NCI-H1417 (cell line): ENCODE measurements at regions not wholly inside any gene's neighbourhood (a gene's known extent, or its start where the extent isn't known, plus 50 kb on each side); places are given as distances from the start of the nearest gene placed in this dataset.
"Not testable (repeated sequence)": the region's sequence is repeated elsewhere in the genome, so short reads cannot be mapped to it uniquely, and the experiment has no call there.

Experiments
- DNase-seq, 3 experiments: peaks; one replicate each; lab custom pipeline; 2025; lab: John Stamatoyannopoulos, UW

GRCh38 chr10:4230036-4230435, 445.0 kb upstream of the KLF6 start:
- DNase-seq: peak in 1 of 3 experiments; percentile 42

DNA sequence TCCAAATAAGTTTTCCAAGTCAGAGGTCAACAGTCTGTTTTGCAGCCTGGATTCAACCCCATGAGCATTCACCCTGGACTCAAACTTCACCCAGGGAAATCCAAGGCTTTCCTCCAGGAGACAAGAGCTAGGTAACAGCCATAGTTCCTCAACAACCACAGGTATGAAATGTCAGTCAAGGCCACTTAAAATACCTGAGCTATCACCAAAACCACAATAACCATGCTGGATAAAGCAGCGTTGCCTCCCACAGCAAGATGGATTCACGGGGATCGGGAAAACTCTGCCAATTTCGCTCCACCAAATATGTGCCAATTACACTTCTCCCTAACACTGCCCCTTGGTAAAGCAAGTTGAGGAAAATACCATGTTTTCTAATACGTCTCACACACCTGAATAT, 444.1 kb upstream of the KLF6 start:
- no peak for DNase-seq

GRCh38 chr10:4227586-4227985, 442.6 kb upstream of the KLF6 start:
- no peak for DNase-seq

- DNase-seq: no peak
Observed at GRCh38 chr10:4226941-4227540, 442.0 kb upstream of the KLF6 start.

- DNase-seq: no peak
Observed at GRCh38 chr10:4224178-4224577, 439.2 kb upstream of the KLF6 start.

DNA sequence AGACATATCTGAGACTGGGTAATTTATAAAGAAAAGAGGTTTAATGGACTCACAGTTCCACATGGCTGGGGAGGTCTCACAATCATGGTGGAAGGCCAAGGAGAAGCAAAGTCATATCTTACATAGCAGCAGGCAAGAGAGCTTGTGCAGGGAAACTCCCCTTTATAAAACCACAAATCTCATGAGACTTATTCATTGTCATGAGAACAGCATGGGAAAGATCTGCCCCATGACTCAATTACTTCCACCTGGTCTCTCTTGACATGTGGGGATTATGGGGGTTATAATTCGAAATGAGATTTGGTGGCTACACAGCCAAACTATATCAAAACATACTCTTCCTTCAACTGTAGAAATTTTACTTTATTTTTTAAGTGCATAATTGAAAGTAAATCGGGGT, 436.3 kb upstream of the KLF6 start:
- not testable (repeated sequence) for DNase-seq

- DNase-seq: no peak
Observed at GRCh38 chr10:4219901-4220300, 434.9 kb upstream of the KLF6 start.

- no peak for DNase-seq
Observed at GRCh38 chr10:4217653-4218052, 432.6 kb upstream of the KLF6 start.

- DNase-seq: peak in 1 of 3 experiments; percentile 3
Observed at GRCh38 chr10:4217187-4217586, 432.2 kb upstream of the KLF6 start.

GRCh38 chr10:4216726-4217125, 431.7 kb upstream of the KLF6 start:
- DNase-seq: no peak

DNA sequence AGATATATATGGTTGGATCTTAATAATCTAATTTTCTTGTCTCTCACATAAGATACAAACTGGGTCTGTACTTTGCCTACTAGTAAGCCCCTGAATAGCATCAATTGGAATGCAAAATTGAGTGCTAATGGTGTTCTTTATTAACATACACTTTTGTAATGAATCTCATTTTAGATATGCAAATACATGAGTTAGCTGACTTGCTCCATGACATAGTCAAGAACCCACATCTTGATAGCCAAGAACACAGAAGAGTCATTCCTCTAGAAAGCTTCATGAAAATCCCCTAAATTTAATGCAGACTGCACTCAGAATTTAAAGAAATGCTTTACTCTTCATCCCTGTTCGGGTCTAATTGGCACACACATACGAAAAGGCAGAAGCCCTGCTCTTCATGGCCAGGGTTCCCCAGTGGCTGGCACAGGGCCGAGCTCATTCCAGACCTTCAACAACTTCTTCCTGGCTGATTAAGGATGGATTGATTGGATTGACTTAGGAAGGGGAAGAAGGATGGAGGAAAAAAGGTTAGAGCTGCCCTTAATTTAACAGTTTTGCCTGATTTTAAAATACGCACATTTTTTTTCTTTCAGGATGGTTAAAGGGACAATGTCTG, 431.1 kb upstream of the KLF6 start:
- no peak for DNase-seq

- no peak for DNase-seq
Observed at GRCh38 chr10:4215485-4215884, 430.5 kb upstream of the KLF6 start.

DNA sequence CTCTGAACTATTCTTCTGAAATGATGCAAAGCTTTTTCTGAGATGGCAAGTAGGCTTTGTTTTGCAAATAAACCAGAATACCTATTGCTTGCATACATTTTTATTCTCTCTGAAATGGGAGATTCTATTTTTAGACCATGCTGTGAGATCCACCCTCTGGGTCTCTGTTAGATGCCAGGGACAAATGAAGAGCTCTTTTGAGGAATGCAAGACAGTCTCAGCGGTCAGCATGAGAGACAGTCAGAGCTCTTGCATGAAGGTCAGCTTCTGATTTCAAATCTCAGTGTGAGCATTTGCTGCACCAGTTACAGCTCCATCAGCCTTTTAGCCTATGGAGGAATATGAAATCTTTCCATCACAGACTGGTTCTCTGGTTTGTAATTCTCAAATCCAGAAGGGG, 429.9 kb upstream of the KLF6 start:
- no peak for DNase-seq

DNA sequence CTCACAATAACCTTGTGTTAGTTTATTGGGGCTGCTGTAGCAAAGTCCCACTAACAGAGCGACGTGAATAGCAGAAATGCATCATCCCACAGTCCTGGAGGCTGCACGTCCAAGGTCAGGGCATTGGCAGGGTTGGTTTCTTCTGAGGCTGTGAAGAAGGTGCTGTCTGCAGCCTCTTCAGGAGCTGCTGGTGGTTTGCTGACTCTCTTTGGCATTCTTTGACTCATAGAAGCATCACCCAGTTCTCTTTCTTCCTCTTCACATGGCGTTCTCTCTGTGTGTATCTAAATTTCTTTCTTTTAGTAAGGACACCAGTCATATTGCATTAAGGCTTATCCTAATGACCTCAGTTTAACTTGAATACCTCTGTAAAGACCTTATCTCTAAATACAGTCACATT, 428.4 kb upstream of the KLF6 start:
- no peak for DNase-seq

GRCh38 chr10:4212111-4212630, 427.2 kb upstream of the KLF6 start:
- DNase-seq: no peak

DNA sequence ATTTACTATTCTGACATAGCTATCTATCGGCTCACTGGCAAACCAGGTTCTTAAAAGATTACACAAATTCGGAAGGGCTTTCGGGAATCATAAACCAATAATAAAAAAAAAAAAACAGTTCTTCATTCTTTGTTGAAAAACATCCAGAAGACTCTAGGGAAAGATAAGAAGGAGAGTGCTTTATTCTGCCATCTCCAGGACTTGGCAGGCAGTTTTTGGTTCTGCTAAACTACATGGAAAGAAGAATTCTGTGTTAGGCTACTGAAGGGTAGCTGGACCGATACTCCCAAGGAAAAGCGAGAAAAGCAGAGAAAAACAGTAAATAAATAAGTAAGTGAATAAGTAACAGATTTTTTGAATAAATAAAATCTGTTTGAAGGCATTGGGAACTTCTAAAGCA, 423.5 kb upstream of the KLF6 start:
- no peak for DNase-seq

DNA sequence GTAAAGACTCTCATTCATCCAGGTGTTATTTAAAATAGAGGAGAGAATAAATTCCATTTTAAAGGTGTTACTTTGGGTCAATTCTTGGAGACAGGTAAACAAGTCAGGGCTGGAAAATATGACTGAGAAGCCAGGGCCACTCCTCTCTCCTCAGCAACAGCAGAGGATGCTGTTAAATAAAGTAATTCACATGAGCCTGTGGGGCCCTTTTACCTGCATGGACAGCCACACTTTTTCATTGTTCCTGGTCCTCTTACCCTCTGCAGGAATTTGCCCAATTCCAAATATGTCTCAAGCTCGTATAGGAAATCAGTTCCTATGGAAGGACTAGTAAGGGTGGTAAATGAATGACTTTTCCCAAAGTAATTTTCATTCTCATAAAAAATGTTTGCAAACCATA, 420.1 kb upstream of the KLF6 start:
- DNase-seq: no peak

- DNase-seq: no peak
Observed at GRCh38 chr10:4202938-4203337, 417.9 kb upstream of the KLF6 start.

GRCh38 chr10:4201866-4202825, 417.1 kb upstream of the KLF6 start:
- no peak for DNase-seq

GRCh38 chr10:4199196-4199595, 414.2 kb upstream of the KLF6 start:
- DNase-seq: no peak

DNA sequence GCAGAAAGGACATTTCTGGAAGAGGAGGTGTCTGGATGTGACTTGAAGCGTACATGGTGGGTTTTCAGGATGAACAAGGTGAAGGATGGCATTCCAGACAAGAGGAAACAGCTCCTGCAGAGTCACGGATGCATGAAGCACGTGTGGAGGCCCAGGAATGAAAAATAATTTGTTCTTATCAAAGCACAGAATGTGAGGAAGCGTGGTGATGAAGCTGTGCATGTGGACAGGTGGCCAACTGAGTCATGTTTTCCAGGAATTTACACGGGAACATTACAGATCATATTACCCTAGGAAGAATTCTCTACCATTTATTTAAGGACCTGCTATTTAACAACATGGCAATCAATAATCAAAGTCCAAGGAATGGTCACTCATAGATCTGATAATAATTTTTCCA, 413.2 kb upstream of the KLF6 start:
- no peak for DNase-seq

DNA sequence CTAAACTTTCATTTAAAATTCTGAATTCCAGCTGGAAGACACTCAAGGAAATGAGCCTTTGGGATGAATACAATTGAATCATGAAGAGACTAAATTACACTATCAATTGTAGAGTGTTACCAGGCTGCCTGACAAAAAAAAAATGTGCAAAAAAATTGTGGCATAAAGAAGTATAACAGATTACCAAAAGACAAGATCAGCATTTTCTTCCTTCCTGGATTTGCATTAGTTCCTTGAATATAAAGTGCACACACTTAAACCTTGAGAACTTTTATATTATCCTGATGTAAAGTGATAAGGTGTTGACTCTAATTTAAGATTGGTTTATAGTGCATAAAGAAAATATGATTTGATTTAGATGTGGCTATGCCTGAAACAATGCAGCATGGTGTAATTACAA, 412.7 kb upstream of the KLF6 start:
- no peak for DNase-seq
